ENCODE measurements at regions not wholly inside any gene's neighbourhood (a gene's known extent, or its start where the extent isn't known, plus 50 kb on each side); places are given as distances from the start of the nearest gene placed in this dataset.

GRCh38 chr1:193463326-193463932, 277.0 kb upstream of the B3GALT2 start:
- no peak for TF ChIP-seq GATA3 (IDR thresholded peaks at IDR 0.05; ENCODE audit: low read depth, low read length)
- no peak for TF ChIP-seq GATA2 (IDR thresholded peaks at IDR 0.05; ENCODE audit: low read depth, low read length)
